GM12873 (cell line): ENCODE measurements at regions not wholly inside any gene's neighbourhood (a gene's known extent, or its start where the extent isn't known, plus 50 kb on each side); places are given as distances from the start of the nearest gene placed in this dataset.

ENCODE experiments used
- CTCF ChIP-seq: IDR thresholded peaks from 2 replicates; pipeline ENCODE4 v1.5.1; 2012; ENCODE audit warnings: low read depth, mild to moderate bottlenecking, moderate library complexity, low read length, control low read depth; ENCODE audit not compliant: insufficient read depth; ENCODE audit errors: missing control alignments

- TF ChIP-seq CTCF, result no peak
Observed at GRCh38 chr16:25587783-25588182, 104.0 kb upstream of the HS3ST4 start.

DNA sequence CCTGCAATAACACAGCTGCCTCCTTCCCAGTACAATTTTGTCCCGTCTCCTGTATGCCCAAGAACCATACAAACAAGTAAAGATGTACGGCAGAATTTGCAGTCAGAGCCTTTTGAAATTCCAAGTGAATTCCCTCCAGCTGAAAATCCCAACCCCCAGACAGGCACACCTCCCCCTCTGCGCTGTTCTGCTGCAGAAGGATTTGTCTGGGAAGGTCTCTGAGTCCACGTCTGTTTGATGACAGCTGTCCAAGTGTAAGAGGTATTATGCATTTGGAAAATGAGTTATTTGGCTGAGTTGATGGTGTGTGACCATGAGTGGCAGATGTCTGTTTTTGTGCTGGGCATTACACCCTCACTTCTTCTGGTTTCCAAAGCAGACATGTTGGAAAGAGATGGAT lies 104.9 kb upstream of the HS3ST4 start:
- no peak for TF ChIP-seq CTCF

GRCh38 chr16:25585526-25585925 lies 106.2 kb upstream of the HS3ST4 start:
- no peak for TF ChIP-seq CTCF

GRCh38 chr16:25580041-25580440 lies 111.7 kb upstream of the HS3ST4 start:
- no peak for TF ChIP-seq CTCF

DNA sequence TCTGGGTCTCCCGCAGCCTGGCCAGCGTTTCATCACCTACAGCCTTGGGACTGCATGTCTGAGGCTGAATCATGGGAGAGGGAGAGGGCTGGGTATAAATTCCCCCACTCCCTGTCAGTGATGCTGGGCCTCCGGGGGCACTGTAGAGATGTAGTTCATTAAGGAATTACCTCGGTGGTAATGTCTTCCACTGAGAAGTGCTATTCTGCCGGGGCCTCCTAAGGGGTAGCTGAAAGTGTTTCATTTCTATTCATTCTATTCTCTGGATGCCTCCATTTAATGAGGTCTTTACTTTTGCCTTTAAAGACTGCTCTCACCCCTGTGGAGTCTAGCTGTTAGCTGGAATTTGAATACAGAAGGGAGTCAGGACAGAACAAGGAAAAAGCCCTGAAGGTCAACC lies 116.4 kb upstream of the HS3ST4 start:
- TF ChIP-seq CTCF, result no peak

DNA sequence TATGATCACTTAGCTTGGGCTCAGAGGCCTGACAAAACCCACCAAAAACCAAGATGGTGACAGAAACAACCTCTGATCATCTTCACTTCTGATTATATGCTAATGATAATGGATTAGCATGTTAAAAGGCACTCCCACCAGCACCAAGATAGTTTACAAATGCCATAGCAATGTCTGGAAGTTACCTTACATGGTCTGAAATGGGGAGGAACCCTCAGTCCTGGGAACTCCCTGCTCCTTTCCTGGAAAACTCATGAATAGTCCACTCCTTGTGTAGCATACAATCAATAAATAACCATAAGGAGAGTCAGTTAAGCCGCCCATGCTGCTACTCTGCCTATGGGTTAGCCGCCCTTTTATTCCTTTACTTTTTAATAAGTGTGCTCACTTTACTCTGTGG lies 120.0 kb upstream of the HS3ST4 start:
- TF ChIP-seq CTCF, result no peak

GRCh38 chr16:25570131-25570530 lies 121.6 kb upstream of the HS3ST4 start:
- no peak for TF ChIP-seq CTCF

- TF ChIP-seq CTCF, result no peak
Observed at GRCh38 chr16:25568991-25569390, 122.8 kb upstream of the HS3ST4 start.
